Thoracic aorta (tissue), 2 donors: ENCODE measurements at regions not wholly inside any gene's neighbourhood (a gene's known extent, or its start where the extent isn't known, plus 50 kb on each side); places are given as distances from the start of the nearest gene placed in this dataset.

Source experiments
- ATAC-seq: fragments of 150-250 bp; one replicate; pipeline ENCODE4 v1.8.0; 2017; ENCODE audit warnings: low read depth; ENCODE audit not compliant: insufficient number of reproducible peaks, low FRiP score
- DNase-seq: peaks from one replicate; pipeline ENCODE4 v3.0.0-alpha.2; 2020; ENCODE audit warnings: low spot score
- H3K27ac ChIP-seq, 2 donors: fragments of 200-600 bp; sonication (generic); 1 replicate in 1 of 2; 2 replicates in 1 of 2; pipeline ENCODE4 v1.5.1; 2016; ENCODE audit warnings: mild to moderate bottlenecking in 2 of 2, moderate library complexity in 2 of 2
- H3K27me3 ChIP-seq: fragments of 200-600 bp; sonication (generic); replicated peaks from 2 replicates; pipeline ENCODE4 v1.6.0; 2016; ENCODE audit warnings: mild to moderate bottlenecking; ENCODE audit not compliant: insufficient read depth
- H3K36me3 ChIP-seq: fragments of 200-600 bp; sonication (generic); one replicate; pipeline ENCODE4 v1.5.1; 2016
- H3K4me1 ChIP-seq, 2 donors: fragments of 200-600 bp; sonication (generic); 1 replicate in 1 of 2; 2 replicates in 1 of 2; pipeline versions ENCODE4 v1.5.1 to v1.6.0; 2016; ENCODE audit warnings: low read depth in 2 of 2, mild to moderate bottlenecking in 1 of 2; ENCODE audit not compliant: control insufficient read depth in 1 of 2
- H3K4me3 ChIP-seq: fragments of 200-600 bp; sonication (generic); 2 replicates; pipeline ENCODE4 v1.5.1; 2016; ENCODE audit warnings: mild to moderate bottlenecking
- H3K9me3 ChIP-seq: fragments of 200-600 bp; sonication (generic); 2 replicates; pipeline ENCODE4 v1.5.1; 2016
- CTCF ChIP-seq: fragments of 200-600 bp; sonication (generic); IDR thresholded peaks from one replicate; pipeline ENCODE4 v1.5.1; 2019; ENCODE audit warnings: antibody characterized with exemption

- Histone ChIP-seq H3K4me1 (no peaks in the 10 kb centered on the region), H3K27ac (no peak overlapping the region), H3K4me3 (no peak overlapping the region), H3K36me3 (no peaks in the 10 kb centered on the region), H3K9me3 (no peaks in the 10 kb centered on the region), H3K27me3 (no peaks in the 10 kb centered on the region)
- ATAC-seq, result no peak
- no peak for TF ChIP-seq CTCF
- DNase-seq, result no peak
These were observed 216.9 kb upstream of the NEIL3 start for GRCh38 chr4:177092807-177093206.

- no peaks in the 10 kb centered on the region for H3K27me3 ChIP-seq
- H3K36me3 ChIP-seq, result no peaks in the 10 kb centered on the region
- DNase-seq, result no peak
- H3K9me3 ChIP-seq, result no peaks in the 10 kb centered on the region
- H3K4me3 ChIP-seq, result no peak overlapping the region
- TF ChIP-seq CTCF, result no peak
- H3K4me1 ChIP-seq, result no peaks in the 10 kb centered on the region
- ATAC-seq, result no peak
- no peak overlapping the region for H3K27ac ChIP-seq
These were observed 215.7 kb upstream of the NEIL3 start for GRCh38 chr4:177093964-177094363.

GRCh38 chr4:177097291-177097690, 212.4 kb upstream of the NEIL3 start:
- no peak overlapping the region for H3K27ac ChIP-seq
- no peaks in the 10 kb centered on the region for H3K9me3 ChIP-seq
- ATAC-seq (no peak), DNase-seq (no peak)
- H3K27me3 ChIP-seq, result no peaks in the 10 kb centered on the region
- no peaks in the 10 kb centered on the region for H3K36me3 ChIP-seq
- no peak for TF ChIP-seq CTCF
- H3K4me1 ChIP-seq, result no peaks in the 10 kb centered on the region
- no peak overlapping the region for H3K4me3 ChIP-seq

- Histone ChIP-seq H3K9me3 (no peaks in the 10 kb centered on the region), H3K36me3 (no peaks in the 10 kb centered on the region), H3K27me3 (no peaks in the 10 kb centered on the region), H3K27ac (no peak overlapping the region), H3K4me1 (no peaks in the 10 kb centered on the region), H3K4me3 (no peak overlapping the region)
- DNase-seq (no peak), ATAC-seq (no peak)
- no peak for TF ChIP-seq CTCF
These were observed 210.5 kb upstream of the NEIL3 start for GRCh38 chr4:177099211-177099610.

GRCh38 chr4:177100307-177100706, 209.4 kb upstream of the NEIL3 start:
- Histone ChIP-seq H3K4me1 (peaks cover 0 to 3% of the 10 kb centered on the region in 2 donors), H3K9me3 (no peaks in the 10 kb centered on the region), H3K4me3 (no peak overlapping the region), H3K27ac (no peak overlapping the region), H3K36me3 (no peaks in the 10 kb centered on the region), H3K27me3 (no peaks in the 10 kb centered on the region)
- DNase-seq, result no peak
- ATAC-seq, result no peak
- TF ChIP-seq CTCF, result no peak
